ENCODE measurements at regions not wholly inside any gene's neighbourhood (a gene's known extent, or its start where the extent isn't known, plus 50 kb on each side); places are given as distances from the start of the nearest gene placed in this dataset.
"Not testable (repeated sequence)": the region's sequence is repeated elsewhere in the genome, so short reads cannot be mapped to it uniquely, and the experiment has no call there.

- DNase-seq: no peak
Measured at GRCh38 chr13:44746690-44747089, 170.6 kb upstream of the TSC22D1 start.

GRCh38 chr13:44744880-44745633, 168.9 kb upstream of the TSC22D1 start:
- no peak for DNase-seq

GRCh38 chr13:44739539-44739938, 163.4 kb upstream of the TSC22D1 start:
- no peak for DNase-seq

GRCh38 chr13:44739120-44739519, 163.0 kb upstream of the TSC22D1 start:
- no peak for DNase-seq

- no peak for DNase-seq
Measured at GRCh38 chr13:44738463-44738862, 162.3 kb upstream of the TSC22D1 start.

- DNase-seq: no peak
Measured at GRCh38 chr13:44735806-44736205, 159.7 kb upstream of the TSC22D1 start.

GRCh38 chr13:44734201-44734707, 158.1 kb upstream of the TSC22D1 start:
- DNase-seq: no peak

GRCh38 chr13:44732503-44733098, 156.5 kb upstream of the TSC22D1 start:
- no peak for DNase-seq

GRCh38 chr13:44730851-44731250, 154.7 kb upstream of the TSC22D1 start:
- no peak for DNase-seq

- no peak for DNase-seq
Measured at GRCh38 chr13:44730099-44730498, 154.0 kb upstream of the TSC22D1 start.

- DNase-seq: not testable (repeated sequence)
Measured at GRCh38 chr13:44727591-44727990, 151.5 kb upstream of the TSC22D1 start.

GRCh38 chr13:44726778-44727177, 150.6 kb upstream of the TSC22D1 start:
- DNase-seq: no peak

- no peak for DNase-seq
Measured at GRCh38 chr13:44726214-44726613, 150.1 kb upstream of the TSC22D1 start.

- DNase-seq: no peak
Measured at GRCh38 chr13:44719857-44720671, 143.9 kb upstream of the TSC22D1 start.

GRCh38 chr13:44718467-44718866, 142.3 kb upstream of the TSC22D1 start:
- DNase-seq: no peak

- no peak for DNase-seq
Measured at GRCh38 chr13:44715287-44716230, 139.4 kb upstream of the TSC22D1 start.

GRCh38 chr13:44713788-44714469, 137.8 kb upstream of the TSC22D1 start:
- DNase-seq: no peak

- DNase-seq: no peak
Measured at GRCh38 chr13:44711706-44712105, 135.6 kb upstream of the TSC22D1 start.

- no peak for DNase-seq
Measured at GRCh38 chr13:44710576-44710975, 134.4 kb upstream of the TSC22D1 start.

- not testable (repeated sequence) for DNase-seq
Measured at GRCh38 chr13:44704811-44705210, 128.7 kb upstream of the TSC22D1 start.

GRCh38 chr13:44703371-44703770, 127.2 kb upstream of the TSC22D1 start:
- no peak for DNase-seq

GRCh38 chr13:44698066-44698465, 121.9 kb upstream of the TSC22D1 start:
- no peak for DNase-seq

Data from NCI-H526 treated with DMSO at 0.1 percent for 48 hours (cell line).